ENCODE measurements at regions not wholly inside any gene's neighbourhood (a gene's known extent, or its start where the extent isn't known, plus 50 kb on each side); places are given as distances from the start of the nearest gene placed in this dataset.

GRCh38 chr9:8115570-8115969 is 316.0 kb upstream of the DMAC1 start:
- TF ChIP-seq EZH2 (IDR thresholded peaks at IDR 0.05; ENCODE audit: borderline replicate concordance, low read depth, low read length, severe bottlenecking) = no peak
- TF ChIP-seq, protein P1, sequence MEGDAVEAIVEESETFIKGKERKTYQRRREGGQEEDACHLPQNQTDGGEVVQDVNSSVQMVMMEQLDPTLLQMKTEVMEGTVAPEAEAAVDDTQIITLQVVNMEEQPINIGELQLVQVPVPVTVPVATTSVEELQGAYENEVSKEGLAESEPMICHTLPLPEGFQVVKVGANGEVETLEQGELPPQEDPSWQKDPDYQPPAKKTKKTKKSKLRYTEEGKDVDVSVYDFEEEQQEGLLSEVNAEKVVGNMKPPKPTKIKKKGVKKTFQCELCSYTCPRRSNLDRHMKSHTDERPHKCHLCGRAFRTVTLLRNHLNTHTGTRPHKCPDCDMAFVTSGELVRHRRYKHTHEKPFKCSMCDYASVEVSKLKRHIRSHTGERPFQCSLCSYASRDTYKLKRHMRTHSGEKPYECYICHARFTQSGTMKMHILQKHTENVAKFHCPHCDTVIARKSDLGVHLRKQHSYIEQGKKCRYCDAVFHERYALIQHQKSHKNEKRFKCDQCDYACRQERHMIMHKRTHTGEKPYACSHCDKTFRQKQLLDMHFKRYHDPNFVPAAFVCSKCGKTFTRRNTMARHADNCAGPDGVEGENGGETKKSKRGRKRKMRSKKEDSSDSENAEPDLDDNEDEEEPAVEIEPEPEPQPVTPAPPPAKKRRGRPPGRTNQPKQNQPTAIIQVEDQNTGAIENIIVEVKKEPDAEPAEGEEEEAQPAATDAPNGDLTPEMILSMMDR (IDR thresholded peaks at IDR 0.05; ENCODE audit: borderline replicate concordance, extremely low read depth, low read length, poor library complexity, severe bottlenecking) = no peak
